ENCODE measurements at regions not wholly inside any gene's neighbourhood (a gene's known extent, or its start where the extent isn't known, plus 50 kb on each side); places are given as distances from the start of the nearest gene placed in this dataset.

DNA sequence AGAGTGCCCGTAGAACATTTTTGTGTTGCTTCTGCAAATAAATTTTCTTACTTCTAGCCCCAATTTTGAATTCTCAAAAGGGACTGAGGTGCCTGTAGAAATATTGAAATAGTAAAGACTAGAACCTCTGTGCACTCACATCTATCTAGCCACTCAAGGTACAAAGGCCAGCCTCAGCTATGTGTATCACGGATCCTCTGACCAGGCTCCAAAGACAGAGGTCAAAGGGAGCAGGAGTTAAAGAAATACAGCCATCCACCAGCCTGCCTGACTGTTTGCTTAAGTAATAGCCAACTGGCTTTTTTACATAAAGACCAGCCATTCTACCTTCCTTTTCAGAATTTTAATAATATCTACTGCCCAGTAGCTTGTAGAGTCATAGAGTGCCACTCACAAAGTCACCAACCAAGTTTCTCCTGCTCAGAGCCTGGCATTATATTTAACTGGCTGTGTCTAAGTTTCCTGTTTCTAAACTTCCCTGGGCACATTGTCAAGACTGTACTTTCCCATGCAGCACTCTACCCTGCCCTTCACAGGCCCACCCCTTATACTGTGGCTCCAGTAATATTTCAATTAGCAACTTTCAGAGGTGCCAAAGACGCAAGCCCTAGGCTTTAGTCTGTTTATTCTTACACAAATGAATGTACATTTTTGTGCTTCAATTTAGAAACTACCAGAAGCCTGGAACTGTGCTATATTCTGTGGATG lies 338.3 kb upstream of the NT5C1B start:
- DNase-seq (ENCODE audit: low spot score), result peak; percentile 6

DNA sequence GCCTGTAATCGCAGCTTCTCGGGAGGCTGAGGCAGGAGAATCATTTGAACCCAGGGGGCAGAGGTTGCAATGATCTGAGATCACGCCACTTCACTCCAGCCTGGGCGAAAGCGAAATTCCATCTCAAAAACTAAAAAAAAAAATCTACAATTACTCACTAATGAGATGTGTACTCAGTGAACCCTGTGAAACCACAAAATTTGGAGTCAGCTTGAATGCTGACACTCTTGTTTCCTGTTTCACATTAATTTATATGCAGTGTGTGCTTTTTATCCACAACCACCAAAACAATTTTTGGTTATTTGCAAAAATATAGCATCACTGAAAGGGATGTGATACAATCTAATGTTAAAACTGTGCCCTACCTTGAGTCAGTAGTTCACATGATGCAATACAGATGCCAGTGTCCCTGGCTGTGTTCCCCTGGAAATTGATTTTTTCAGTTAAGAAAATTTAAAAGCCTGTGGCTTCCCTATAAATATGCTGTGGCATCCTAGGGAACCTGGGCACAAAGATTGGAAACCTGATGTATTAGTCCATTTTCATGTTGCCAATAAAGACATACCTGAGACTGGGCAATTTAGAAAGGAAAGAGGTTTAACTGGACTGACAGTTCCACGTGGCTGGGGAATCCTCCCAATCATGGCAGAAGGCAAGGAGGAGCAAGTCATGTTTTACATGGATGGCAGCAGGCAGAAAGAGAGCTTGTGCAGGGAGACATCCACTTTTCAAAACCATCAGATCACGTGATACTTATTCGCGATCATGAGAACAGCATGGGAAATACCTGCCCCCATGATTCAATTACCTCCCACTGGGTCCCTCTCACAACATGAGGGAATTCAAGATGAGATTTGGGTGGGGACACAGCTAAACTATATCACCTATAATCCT lies 337.5 kb upstream of the NT5C1B start:
- peak; percentile 63 for DNase-seq (ENCODE audit: low spot score)

GRCh38 chr2:18925296-18925695 lies 335.9 kb upstream of the NT5C1B start:
- peak; percentile 78 for DNase-seq (ENCODE audit: low spot score)

GRCh38 chr2:18924886-18925285 lies 335.5 kb upstream of the NT5C1B start:
- DNase-seq (ENCODE audit: low spot score), result no peak

- no peak for DNase-seq (ENCODE audit: low spot score)
Observed at GRCh38 chr2:18924386-18924785, 335.0 kb upstream of the NT5C1B start.

DNA sequence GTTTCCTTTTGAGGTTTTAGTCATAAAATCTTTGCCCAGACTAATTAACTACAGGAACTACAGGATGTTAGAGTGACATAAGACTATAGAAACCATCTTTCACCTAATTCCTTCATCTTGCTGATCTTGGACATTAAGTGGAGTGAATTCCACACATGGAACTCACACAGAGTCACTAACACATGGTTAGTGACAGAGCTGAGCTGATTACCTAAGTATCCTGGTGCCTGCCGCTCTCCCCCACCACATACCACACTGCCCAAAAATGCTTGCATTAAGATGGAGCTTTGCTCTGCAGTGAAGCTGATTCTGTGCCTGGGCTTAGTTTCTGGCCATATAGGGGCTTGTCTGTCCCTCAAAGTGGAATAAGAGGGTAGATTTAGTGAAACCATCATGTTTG lies 332.9 kb upstream of the NT5C1B start:
- peak; percentile 16 for DNase-seq (ENCODE audit: low spot score)

- no peak for DNase-seq (ENCODE audit: low spot score)
Observed at GRCh38 chr2:18918280-18918679, 328.9 kb upstream of the NT5C1B start.

- no peak for DNase-seq (ENCODE audit: low spot score)
Observed at GRCh38 chr2:18915227-18915626, 325.9 kb upstream of the NT5C1B start.

DNA sequence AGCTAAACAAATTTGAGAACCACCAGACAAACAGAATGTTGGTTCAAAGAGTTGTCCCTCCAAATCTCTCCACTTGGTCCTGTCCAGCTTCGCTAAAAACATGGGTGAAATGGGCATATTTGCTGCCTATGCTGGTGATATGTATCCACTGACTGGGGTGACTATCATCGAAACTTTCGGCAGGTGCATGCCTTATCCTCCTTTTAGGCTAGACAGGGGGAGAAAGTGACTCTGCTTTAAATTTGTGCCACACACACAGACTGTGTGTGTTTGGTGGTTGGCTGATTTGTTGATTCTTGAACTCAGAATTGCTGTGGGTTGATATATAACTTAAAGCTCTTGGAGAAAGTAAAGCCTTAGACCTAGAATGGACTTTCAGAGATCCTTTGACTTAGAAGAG lies 324.1 kb upstream of the NT5C1B start:
- no peak for DNase-seq (ENCODE audit: low spot score)

DNA sequence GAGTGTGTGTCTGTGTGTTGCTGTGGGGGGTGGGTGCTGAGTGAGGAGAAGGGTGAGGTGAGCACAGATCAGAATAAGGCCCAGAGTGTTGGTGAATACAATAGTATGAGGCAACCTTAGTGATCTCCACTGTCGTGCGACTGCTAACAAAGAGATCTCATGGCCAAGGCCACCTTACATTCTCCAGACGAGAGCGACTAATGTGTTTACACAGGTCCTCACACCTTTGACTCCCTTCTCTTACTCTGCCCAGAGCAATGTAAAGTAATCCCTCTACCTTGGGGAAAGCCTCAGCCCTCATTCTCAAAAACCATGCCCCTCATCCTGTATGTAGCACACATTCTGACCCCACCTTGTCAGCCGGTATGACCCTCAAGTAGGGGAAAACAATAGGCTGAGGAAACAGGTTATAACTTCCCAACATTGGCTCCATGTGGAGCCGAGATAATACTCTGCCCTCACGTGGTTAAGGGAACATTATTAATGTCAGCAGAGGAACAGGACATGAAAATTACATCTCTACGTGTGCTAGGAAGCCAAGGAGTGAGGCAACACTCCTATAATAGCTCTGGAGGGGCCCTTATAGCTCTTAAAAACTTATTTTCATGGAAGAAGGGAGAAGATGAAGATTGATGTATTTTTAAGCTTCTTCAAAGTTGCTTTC lies 323.0 kb upstream of the NT5C1B start:
- no peak for DNase-seq (ENCODE audit: low spot score)

GRCh38 chr2:18911416-18911815 lies 322.0 kb upstream of the NT5C1B start:
- no peak for DNase-seq (ENCODE audit: low spot score)

- peak; percentile 73 for DNase-seq (ENCODE audit: low spot score)
Observed at GRCh38 chr2:18910843-18911242, 321.5 kb upstream of the NT5C1B start.

- no peak for DNase-seq (ENCODE audit: low spot score)
Observed at GRCh38 chr2:18907937-18908336, 318.6 kb upstream of the NT5C1B start.

GRCh38 chr2:18907508-18907907 lies 318.1 kb upstream of the NT5C1B start:
- DNase-seq (ENCODE audit: low spot score), result no peak

DNA sequence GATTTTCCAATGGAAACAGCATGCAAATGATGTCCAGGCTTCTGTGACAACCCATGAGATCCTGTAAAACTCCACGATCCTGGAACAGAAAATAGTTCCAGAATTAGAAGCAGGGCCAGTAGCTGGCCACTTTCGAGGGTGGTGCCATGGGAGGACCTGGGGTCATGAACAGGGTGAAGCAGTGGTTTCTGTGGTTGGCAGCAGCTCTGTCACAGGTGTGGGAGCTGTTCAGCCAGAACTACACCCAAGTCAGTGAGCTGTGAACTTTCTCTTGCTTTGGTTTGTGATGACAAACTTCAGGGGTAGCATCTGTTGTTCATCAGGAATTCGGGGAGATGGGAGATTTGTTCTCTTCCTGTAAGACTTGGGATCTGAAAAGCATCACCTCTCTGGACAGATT lies 314.4 kb upstream of the NT5C1B start:
- peak; percentile 77 for DNase-seq (ENCODE audit: low spot score)

GRCh38 chr2:18901242-18901641 lies 311.9 kb upstream of the NT5C1B start:
- no peak for DNase-seq (ENCODE audit: low spot score)

DNA sequence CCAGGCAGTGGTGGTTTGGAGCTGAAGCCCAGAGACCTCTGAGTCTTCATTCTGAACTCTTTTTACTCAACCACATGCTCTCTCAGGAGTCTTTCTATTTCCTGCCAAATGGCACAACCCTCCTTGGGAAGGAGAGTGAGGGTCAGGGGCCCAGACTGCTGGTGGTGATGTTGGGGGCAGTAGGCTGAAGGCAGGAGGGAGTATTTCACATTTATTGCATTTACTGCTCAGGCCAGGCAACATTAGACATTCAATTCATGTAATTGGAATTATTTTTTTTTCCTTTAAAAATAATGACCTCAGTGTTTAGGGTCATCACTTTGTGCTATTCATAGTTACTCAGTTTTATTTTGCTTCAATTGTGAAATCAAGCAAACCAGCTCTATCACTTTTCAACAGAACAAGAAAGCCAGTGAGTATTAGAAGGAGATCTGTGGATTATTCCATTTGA lies 311.3 kb upstream of the NT5C1B start:
- no peak for DNase-seq (ENCODE audit: low spot score)

DNA sequence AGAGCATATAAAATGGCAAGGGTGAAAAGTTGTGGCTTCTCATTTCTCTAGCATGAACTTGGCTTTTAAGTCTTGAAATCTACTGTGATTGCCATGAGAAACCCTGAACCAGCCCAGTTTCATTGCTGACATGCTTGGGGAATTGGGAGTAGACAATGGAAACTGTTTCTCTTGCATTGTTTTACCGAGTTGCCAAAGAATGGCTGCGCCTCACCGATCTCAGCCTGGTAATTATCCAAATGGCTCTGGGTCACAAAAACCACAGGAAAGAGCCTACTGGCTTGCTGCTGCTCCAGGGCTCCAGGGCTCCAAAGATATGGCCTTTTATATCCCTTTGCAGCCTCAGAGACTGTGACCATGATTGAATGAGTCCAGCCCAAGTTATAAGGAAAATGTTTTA lies 310.4 kb upstream of the NT5C1B start:
- peak; percentile 33 for DNase-seq (ENCODE audit: low spot score)

GRCh38 chr2:18898271-18898670 lies 308.9 kb upstream of the NT5C1B start:
- DNase-seq (ENCODE audit: low spot score), result no peak

- no peak for DNase-seq (ENCODE audit: low spot score)
Observed at GRCh38 chr2:18896125-18896764, 306.9 kb upstream of the NT5C1B start.

DNA sequence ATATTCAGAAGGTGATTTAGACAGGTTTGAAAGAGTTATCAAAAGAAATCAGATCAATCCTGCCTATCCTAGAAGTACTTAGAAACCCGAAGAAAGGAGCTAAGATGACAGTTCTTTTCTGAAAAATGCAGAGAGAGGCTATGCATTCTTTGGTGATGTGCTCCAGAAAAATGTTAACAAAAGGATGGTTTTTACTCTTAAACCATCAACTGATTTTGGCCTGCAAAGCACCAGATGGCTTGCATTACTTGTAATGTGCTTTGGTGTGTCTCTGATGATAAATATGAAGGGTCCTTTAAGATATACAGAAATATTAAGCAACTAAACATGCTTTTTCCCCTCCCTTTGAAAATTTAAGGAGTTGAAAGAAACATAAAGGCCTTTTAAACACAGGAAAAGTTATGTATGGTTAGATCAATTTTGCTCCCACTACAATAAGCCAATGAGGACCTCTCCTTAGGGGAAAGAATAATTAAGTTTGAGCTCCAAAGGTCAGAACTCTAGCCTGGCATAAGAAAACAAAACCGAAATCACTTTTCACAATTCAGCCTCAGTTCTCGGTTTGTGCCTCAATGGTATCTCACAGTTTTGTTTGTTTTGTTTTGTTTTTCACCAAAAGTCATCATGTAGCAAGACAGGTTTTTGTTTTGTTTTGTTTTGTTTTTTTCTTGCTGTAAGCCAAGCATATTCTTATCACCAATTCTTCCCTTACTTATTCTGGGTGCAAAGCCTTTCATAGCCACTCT lies 302.4 kb upstream of the NT5C1B start:
- no peak for DNase-seq (ENCODE audit: low spot score)
